GM19025 (cell line): ENCODE measurements at regions not wholly inside any gene's neighbourhood (a gene's known extent, or its start where the extent isn't known, plus 50 kb on each side); places are given as distances from the start of the nearest gene placed in this dataset.

Experiments
- ATAC-seq: cut with Tn5 transposase; IDR thresholded peaks from one replicate; pipeline ENCODE4 v1.9.1; 2021; ENCODE audit warnings: mild to moderate bottlenecking, low read depth, moderate library complexity; ENCODE audit not compliant: unreplicated experiment

GRCh38 chr21:43333298-43334062 lies 93.5 kb downstream of the SIK1 start:
- ATAC-seq: no peak

- no peak for ATAC-seq
These were observed 94.1 kb downstream of the SIK1 start for GRCh38 chr21:43332861-43333297.

GRCh38 chr21:43331962-43332828 lies 94.7 kb downstream of the SIK1 start:
- ATAC-seq: no peak

GRCh38 chr21:43331111-43331961 lies 95.6 kb downstream of the SIK1 start:
- no peak for ATAC-seq

DNA sequence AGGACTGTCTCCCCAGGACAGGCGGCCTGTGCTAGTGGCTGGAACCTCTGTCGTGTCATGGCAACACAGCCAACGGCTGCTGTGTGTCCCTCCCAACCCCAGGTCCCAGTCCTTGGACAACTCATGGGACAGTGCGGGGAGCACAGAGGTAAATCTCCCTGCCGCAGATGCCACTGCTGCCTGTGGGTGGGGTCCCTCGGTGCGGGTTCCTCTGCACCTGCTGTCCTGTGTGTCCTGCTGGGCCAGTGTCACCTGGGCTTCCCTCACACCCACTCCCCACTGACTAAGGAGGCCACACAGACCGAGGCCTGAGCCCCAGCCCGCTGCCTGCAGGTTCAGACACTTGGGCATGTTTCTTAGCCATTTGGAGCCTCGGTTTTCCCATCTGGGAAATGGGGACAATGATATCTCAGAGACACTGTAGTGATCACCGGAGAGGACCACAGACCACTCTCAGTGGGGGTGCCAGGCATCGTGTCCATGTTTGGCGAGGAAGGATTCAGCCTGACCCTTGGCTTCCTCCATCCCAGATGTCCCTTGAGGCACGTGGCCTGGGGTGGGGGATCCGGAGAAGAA lies 96.5 kb downstream of the SIK1 start:
- no peak for ATAC-seq

DNA sequence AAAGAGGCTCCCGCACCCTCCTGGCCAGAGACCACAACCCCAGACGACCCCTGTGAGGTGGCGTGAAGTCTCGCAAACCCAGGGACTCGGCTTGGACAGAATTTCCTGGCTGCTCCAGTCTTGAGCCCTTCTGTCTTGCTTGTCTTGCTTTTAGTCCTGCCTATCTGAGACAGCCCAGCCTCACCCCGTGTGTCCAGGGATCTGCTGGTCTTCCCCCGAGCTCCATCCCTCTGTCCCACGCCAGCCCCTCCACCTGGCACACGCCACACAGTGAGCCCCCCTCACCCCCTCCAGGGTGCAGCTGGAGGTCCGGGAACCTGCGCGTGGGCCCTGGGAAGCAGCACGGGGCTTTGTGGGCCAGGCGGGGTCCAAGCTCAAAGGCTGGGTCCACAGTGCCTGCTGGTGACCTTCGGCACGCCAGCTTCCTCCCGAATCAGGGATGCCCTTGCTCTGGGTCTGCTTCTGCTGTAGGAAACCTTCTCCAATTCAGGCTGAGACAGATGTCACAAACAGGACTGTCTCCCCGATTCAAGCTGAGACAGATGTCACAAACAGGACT lies 97.1 kb downstream of the SIK1 start:
- no peak for ATAC-seq

DNA sequence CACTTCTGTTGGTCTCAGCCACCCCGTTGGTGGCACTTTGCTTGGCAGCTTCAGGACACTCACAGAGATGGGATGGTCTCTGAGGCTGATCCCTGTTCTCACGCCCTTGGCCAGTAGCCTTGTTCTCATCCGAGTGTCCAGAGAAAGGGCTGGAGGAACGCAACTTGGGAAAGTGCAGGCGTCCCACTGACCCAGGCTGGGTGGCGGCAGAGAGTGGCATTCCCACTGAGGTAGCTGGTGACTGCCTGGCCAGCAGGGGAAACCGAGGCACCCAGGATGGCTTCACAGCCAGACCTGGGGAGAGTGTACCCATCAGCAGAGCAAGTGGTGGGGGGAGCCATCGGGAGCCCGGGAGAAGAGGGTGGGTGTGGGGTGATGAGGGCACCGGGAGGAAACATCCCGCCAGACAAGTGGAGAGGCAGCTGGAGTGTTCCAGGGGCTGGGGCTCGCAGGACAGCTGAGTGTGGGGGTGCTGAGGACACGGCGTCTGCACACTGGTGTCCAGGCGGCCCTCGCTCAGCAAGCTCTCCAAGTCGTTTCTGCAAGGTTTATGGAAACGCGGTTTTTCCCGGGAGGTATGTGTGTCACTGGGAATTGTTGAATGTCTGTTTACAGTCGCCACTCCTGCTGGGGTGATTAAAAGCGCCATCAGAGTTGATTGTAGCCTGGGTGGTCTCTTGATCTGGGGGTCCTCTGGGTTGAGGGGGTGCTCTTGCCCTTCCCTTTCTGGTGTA lies 97.8 kb downstream of the SIK1 start:
- no peak for ATAC-seq

GRCh38 chr21:43328185-43328957 lies 98.6 kb downstream of the SIK1 start:
- no peak for ATAC-seq

- no peak for ATAC-seq
These were observed 100.8 kb downstream of the SIK1 start for GRCh38 chr21:43325968-43326715.

- no peak for ATAC-seq
These were observed 101.9 kb downstream of the SIK1 start for GRCh38 chr21:43325036-43325435.

DNA sequence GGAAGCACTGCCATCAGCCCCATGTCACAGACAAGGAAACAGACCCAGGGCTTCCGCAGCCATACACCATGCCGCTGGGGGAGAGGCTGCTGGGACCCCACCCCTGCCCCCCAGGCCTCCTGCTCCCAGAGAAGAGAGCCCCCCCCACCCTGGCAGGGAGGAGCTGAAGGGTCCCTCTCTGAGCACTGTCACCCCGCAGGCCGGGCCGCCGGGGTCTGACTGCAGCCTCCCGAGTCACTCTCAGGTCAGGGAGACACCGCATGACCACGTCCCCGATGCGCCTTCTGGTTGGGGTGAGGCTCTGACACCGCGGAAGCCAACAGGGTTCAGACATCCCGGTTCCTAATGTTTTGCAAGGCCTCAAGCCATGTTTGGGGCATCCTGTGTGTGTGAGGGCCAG lies 102.3 kb downstream of the SIK1 start:
- no peak for ATAC-seq

DNA sequence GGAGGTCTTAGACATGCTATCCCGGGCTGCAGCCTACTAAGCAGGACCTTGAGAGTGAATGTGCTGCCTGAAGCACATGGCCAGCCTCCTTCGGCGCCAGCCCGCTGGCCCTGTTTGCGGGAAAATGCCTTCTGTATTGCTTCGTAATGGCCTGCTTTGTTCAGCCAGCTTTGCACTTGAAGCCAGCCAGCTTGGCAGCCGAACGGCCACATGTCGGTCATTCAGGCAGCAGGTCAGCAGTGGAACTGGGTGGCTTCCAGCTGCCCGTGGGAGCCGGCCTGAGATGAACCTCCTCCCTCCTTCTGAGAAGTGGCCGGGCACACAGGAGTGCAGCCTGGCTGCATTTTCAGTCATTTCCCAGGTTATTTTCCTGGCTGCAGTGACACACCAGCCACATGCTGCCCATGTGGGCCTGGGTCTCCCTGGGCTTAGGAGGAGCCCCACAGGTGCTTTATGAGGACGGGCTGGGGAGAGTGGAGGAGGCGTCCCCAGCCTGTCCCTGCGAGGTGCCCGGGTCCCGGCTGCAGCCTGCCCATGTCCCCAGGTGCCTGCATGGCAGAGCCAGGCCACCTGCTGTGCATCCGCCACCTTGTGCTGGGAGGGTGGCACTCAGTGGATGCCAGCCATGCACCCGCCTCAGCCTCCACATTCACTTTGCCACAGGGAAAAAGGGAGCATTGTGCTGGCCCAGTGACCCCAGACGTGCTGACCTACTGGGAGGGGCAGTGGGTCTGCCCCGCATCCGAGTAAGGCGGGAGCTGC lies 103.5 kb downstream of the SIK1 start:
- ATAC-seq: no peak

DNA sequence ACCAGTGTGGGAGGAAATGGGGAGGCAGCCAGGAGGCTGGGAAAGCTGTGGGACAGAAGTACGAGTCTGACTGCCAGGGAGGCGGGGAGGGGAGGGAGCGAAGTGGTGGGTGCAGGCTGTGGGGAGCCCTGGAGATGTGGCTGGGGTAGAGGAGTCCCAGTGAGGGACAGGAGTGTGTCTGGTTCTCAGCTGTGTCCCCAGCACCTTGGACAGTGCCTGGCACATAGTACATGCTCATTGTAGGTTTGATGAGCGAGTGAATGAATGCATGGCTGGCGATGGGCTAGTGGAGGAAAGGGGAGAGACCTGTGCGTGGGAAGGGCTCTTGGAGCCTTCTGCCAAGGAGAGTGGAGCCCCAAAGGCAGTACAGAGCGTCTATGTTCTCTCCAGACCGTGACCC lies 104.1 kb downstream of the SIK1 start:
- no peak for ATAC-seq

DNA sequence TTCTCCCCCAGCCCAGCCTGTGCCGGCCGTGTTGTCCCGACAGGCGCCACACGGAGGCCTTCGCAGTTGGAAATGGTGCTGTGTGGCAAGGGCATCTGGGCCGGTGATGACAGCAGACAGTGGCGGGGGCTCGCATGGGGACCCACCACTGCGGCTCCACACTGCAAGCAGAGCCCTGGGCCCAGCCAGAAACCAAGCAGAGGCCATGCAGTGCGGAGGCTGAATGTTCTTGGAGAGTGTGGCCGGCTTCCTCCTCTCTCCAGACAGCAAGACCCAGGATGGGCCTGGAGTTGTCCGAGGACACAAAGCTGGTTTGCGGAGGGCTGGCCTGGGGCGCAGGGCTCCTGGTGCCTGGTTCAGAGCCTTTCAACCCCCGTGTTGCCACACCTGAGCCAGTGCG lies 104.6 kb downstream of the SIK1 start:
- ATAC-seq: no peak

GRCh38 chr21:43321611-43322010 lies 105.3 kb downstream of the SIK1 start:
- no peak for ATAC-seq

- ATAC-seq: no peak
These were observed 105.8 kb downstream of the SIK1 start for GRCh38 chr21:43321111-43321510.

DNA sequence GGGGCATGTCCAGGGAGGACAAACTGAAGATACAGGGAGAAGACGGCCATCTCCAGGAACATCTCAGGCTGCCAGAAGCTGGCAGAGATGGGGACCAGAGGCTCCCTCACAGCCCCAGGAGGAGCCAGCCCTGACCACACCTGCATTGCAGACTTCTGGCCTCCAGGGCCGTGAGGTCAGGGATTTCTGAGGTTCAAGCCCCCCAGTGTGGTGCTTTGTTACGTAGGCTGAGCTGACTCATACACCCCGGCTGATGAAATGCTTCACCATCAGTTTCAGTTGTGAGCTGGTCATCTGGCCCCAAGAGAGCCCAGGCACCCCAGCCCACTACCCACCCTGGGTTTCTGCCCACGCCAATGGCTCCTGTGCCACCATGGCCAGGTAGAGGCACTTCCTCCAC lies 106.4 kb downstream of the SIK1 start:
- no peak for ATAC-seq
